Sigmoid colon (tissue), 4 donors: ENCODE measurements at regions not wholly inside any gene's neighbourhood (a gene's known extent, or its start where the extent isn't known, plus 50 kb on each side); places are given as distances from the start of the nearest gene placed in this dataset.

Experiments used
- EP300 ChIP-seq, 4 donors: sonication (generic); formaldehyde crosslinking; IDR thresholded peaks; one replicate each; pipeline ENCODE4 v1.6.1; 2017; ENCODE audit warnings: antibody characterized with exemption in 4 of 4
- POLR2A ChIP-seq, 2 donors: fragments of 450-650 bp; IDR thresholded peaks; one replicate each; pipeline ENCODE4 v1.6.1; 2016; ENCODE audit warnings: antibody characterized with exemption in 2 of 2, mild to moderate bottlenecking in 2 of 2, moderate library complexity in 2 of 2
- TF ChIP-seq, protein P1 (sequence below), 4 experiments: fragments of 450-650 bp in 3 of 4; fragments of 200-600 bp in 1 of 4; IDR thresholded peaks; one replicate each; pipeline ENCODE4 v1.5.1; 2016 to 2019; ENCODE audit warnings: antibody characterized with exemption in 4 of 4, mild to moderate bottlenecking in 3 of 4, moderate library complexity in 2 of 4

DNA sequence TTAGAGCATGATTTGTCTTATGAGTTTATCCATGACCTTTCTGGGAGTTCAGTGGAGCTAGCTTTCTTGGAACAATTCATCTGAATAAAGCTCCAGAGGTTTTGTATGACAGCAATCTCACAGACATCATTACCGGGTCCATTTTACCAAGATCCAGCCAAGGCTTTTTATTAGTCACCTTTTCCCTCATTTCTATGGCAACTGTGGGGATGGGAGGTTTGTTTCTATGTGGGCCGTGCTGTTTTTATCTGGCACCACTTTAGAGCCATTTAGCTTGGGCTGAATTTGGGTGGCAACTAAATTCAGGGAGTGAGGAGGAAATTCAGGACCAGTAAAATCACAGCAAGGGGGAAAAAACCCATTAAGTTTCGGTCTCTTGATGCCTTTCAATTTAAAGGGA, 245.7 kb downstream of the NSG2 start:
- TF ChIP-seq, protein P1, sequence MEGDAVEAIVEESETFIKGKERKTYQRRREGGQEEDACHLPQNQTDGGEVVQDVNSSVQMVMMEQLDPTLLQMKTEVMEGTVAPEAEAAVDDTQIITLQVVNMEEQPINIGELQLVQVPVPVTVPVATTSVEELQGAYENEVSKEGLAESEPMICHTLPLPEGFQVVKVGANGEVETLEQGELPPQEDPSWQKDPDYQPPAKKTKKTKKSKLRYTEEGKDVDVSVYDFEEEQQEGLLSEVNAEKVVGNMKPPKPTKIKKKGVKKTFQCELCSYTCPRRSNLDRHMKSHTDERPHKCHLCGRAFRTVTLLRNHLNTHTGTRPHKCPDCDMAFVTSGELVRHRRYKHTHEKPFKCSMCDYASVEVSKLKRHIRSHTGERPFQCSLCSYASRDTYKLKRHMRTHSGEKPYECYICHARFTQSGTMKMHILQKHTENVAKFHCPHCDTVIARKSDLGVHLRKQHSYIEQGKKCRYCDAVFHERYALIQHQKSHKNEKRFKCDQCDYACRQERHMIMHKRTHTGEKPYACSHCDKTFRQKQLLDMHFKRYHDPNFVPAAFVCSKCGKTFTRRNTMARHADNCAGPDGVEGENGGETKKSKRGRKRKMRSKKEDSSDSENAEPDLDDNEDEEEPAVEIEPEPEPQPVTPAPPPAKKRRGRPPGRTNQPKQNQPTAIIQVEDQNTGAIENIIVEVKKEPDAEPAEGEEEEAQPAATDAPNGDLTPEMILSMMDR (IDR thresholded peaks at IDR 0.05): no peak
- TF ChIP-seq EP300 (IDR thresholded peaks at IDR 0.05) (no peak), POLR2A (IDR thresholded peaks at IDR 0.05) (no peak)
